G401 (cell line): ENCODE measurements at regions not wholly inside any gene's neighbourhood (a gene's known extent, or its start where the extent isn't known, plus 50 kb on each side); places are given as distances from the start of the nearest gene placed in this dataset.
A peak's percentile ranks its signal among the peaks of the same experiment; 100 is the strongest.
"Not testable (repeated sequence)": the region's sequence is repeated elsewhere in the genome, so short reads cannot be mapped to it uniquely, and the experiment has no call there.

Source experiments
- DNase-seq: peaks from one replicate; pipeline ENCODE4 v3.0.0-alpha.2; 2015; ENCODE audit warnings: low spot score
- in situ Hi-C: cut with HindIII; loops from 2 replicates; pipeline ENCODE4 v1.10.0; 2016; ENCODE audit warnings: low sequenced_read_pairs, mixed read lengths

GRCh38 chr12:38238328-38238727, 78.2 kb upstream of the ALG10B start:
- DNase-seq, in situ Hi-C loops: not testable (repeated sequence)

GRCh38 chr12:38253778-38254177, 62.8 kb upstream of the ALG10B start:
- no peak for DNase-seq
- in situ Hi-C loops: no loop called here

GRCh38 chr12:38258411-38258810, 58.2 kb upstream of the ALG10B start:
- in situ Hi-C loops: no loop called here
- peak; percentile 74 for DNase-seq
